ENCODE measurements at regions not wholly inside any gene's neighbourhood (a gene's known extent, or its start where the extent isn't known, plus 50 kb on each side); places are given as distances from the start of the nearest gene placed in this dataset.
"Not testable (repeated sequence)": the region's sequence is repeated elsewhere in the genome, so short reads cannot be mapped to it uniquely, and the experiment has no call there.

DNA sequence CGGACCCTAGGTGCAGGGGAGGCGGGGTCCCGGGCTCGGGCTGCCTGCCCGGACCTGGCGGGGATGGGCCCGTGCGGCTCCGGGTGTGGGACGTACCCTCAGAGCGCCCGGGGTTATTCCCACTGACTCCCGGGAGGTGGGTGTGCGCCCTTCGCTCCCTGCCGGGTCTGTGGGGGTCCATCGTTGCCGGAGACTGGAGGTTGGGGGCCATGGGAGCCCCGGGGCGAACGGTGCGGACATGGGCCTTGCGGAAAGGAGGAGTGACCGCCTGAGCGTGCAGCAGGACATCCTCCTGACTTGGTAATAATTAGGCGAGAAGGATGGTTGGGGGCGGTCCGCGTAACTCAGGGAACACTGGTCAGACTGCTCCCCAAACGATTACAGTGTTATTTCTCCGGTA is 552.7 kb downstream of the TUBA3C start:
- not testable (repeated sequence) for DNase-seq

DNA sequence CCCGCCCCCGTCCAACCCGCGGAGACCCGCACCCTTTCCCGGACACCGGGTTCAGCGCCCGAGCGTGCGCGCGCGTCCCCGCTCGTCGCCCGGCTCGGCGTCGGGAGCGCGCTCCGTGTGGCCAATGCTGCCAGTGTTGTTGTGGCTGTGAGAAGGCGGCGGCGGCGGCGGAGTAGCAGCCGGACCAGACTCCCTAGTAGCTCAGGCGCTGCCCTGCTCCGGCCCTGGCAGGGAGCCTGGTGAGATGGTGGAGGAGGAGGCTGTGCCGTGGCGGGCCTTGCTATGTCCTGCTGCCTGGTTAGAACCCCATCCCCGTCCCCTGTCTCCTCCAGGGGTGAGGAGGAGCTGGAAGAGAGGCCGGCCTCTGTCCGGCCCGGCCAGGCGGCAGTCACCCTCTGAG is 553.2 kb downstream of the TUBA3C start:
- no peak for DNase-seq

DNA sequence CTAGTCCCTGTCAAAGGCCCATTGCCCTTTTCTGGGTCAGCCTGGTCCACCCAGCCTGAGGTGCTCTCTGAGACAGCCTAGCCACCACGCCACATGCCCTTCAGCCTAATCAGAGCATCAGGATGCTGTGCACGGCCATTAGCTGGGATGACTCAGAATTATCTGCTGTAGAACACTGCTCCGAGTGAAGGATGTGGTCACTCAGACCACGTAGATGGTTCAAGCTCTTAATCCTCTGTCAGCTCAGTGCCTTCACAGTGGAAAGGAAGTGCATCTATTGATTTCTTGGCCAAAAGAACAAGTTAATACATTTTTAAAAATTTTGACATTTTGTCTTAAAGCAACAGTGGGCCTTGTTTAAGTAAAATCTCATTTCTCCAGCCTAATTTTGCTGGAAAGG is 557.6 kb downstream of the TUBA3C start:
- not testable (repeated sequence) for DNase-seq

DNA sequence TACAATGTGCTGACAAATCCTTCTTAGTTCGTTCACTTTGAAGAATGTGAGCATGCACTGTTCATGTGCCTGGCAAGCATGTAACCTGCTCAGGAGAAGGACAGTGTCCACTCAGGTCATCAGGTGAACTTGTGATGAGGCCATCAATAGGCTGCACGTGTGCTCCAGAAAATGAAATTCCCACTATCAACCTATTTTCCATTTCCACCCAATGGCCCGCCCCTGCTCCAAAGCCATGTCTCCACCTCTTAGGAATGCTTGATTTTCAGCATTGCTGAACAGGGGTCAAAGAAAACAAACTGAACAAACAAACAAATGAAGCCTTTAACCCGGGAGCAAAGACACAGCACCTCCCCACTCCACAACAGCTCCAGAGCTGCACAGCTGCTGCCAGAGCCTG is 563.2 kb downstream of the TUBA3C start:
- not testable (repeated sequence) for DNase-seq

DNA sequence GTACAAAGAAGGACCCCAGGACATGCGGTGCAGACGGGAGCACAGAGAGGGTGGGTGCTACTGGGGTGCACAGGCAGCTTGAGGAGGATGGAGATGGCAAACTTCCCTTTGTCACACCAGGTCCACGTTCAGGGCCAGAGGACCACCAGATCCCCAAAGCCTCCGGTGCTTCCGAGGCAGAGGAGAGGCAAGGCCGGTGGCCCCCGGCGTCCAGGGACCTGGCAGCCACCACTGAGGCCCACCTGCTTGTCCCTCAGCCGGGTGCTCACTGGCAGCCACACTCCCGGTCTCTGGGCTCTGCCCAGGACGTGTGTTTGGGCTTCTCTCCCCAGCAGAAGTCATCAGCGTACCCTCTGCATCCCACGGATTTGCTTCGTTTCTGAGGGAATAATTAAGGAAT is 571.1 kb downstream of the TUBA3C start:
- not testable (repeated sequence) for DNase-seq

DNA sequence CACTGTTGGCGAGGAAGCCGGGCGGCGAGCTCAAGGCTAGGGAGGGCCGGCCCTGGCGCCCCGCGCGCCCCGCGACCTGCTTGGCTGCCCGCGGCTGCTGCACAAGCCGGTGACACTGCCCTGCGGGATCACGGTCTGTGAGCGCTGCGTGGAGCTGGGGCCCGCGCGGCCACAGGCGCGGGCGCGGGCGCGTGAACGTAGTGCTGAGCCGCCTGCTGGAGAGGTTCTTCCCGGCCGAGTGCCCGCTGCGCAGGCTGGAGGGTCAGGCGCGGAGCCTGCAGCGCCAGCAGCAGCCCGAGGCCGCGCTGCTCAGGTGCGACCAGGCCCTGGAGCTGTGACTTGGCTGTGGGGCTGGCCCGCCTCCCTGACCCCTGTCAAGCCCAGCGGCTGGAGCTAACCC is 572.3 kb downstream of the TUBA3C start:
- not testable (repeated sequence) for DNase-seq

DNA sequence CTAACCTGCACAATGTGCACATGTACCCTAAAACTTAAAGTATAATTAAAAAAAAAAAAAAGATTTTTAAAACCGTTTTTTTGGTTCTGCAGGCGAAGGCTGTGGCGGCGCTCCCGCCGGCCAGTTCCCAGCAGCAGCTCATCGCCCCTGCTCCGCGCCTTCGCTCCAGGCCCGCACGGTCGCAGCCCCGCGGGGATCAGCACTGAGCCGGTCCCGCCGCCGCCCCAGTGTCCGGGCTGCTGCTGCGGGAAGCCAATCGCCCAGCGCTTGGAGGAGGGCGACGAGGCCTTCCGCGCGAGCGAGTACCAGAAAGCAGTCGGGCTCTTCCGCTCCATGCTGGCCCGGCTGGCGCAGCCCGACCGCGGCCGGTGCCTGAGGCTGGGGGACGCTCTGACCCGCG is 572.8 kb downstream of the TUBA3C start:
- not testable (repeated sequence) for DNase-seq

DNA sequence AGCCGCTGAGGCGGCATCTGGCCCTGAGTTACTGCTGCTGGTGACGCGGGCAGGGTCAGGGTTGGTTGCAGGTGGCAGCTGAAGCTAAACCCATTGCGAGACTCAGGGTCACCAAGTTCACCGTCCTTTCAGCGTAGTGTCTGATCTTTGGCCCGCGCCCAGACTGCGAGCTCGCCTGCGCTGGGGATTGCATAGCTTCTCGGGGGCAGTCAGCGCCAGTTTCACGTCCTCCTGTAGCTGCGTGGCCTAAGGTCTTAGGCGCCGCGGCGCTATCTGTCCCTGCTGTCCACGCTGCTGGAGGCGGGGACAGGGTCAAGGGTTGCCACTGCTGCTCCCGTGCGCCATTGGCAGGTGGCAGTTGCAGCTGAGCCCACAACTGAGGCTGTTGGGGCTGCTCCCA is 581.3 kb downstream of the TUBA3C start:
- not testable (repeated sequence) for DNase-seq

DNA sequence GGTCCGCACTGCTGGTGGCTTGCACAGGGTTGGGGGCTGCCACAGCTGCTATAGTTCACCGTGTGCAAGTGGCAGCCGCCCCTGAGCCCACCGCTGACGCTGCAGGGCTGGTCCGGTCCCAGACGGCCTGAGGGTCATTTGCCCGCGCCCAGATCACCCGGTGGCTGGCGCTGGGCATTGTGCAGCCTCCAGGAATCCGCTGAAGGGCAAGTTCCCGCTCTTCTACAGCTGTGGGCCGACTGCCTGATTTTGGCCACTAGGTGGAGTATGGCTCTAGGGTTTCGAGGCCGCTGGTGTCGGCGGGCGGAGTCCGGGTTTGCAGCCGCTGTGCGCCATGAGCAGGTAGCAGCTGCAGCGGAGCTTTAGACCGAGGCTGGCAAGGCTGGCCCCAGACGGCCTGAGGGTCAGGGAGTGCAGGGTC is 581.8 kb downstream of the TUBA3C start:
- DNase-seq = peak; percentile 0

DNA sequence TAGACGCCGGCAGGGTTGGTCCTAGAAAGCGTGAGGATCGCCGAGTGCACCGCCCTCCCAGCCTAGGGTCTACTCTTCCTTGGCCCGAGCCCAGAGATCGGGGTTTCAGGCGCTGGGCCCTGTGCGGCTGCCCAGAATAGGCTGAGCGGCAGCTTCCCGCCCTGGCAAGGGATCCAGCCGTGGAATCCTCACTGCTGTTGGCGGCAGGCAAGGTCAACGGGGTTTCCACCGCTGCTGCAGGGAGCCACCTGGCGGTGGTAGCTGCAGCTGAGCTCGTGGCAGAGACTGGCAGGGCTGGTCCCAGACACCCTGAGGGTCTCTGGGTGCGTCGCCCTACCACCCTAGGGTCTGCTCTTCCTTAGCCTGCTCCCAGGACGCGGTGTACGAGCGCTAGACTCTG is 583.1 kb downstream of the TUBA3C start:
- not testable (repeated sequence) for DNase-seq

DNA sequence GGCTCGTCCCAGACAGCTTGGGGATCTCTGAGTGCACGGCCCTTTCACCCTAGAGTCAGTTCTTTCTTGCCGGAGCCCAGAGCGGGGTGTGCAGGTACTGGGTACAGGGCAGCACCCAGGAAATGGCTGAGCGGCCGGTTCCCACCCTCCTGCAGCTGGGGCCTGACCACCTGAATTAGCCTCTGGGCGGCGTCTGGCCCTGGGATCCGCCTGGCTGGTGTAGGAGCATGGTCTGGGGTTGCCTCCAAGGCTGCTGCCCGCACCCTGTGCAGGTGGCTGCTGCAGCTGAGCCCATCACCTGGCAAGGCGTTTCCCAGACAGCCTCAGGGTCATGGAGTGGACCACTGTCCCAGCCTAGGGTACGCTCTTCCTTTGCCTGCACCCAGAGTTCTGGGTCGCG is 583.7 kb downstream of the TUBA3C start:
- DNase-seq = not testable (repeated sequence)

DNA sequence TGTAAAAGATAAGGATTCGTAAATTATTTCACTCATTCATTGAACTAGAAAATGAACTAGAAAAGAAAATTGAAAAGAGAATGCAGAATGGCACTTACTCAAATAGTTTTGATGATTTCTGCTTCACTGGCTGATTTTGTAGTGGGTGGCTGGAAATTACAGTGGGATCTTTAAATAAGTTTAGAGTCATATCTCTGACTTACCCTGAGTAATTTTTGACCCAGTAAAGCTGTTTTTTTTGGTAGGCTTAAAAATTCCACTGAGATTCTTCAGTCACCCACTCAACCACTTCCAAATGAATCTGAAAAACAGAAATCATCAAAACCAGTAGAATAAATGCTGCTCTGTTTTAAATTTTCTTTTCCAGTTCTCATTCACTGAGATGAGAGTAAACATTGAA is 604.5 kb downstream of the TUBA3C start:
- DNase-seq = not testable (repeated sequence)

DNA sequence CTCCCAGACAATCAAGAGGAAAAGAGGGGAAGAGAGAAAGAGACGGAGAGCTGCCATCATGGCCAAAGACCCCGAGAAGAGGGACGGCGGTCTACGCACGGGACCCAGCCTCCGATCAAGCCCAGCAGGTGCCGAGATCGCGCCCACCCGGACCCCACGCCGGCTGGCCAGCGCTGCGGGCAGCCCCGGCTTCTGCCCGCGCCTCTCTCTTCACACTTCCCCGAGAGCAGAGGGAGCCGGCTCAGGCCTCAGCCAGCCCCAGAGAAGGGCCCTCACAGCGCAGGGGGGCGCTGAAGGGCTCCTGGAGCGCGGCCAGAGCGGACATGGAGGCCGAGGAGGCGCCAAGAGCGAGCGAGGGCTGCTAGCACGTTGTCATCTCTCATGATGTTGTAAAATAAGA is 613.7 kb downstream of the TUBA3C start:
- DNase-seq = not testable (repeated sequence)

Data from NCI-H2171 treated with DMSO at 0.1 percent for 48 hours (cell line).